ENCODE measurements at regions not wholly inside any gene's neighbourhood (a gene's known extent, or its start where the extent isn't known, plus 50 kb on each side); places are given as distances from the start of the nearest gene placed in this dataset.
"Not testable (repeated sequence)": the region's sequence is repeated elsewhere in the genome, so short reads cannot be mapped to it uniquely, and the experiment has no call there.

GRCh38 chr1:118511922-118512321, 326.9 kb upstream of the SPAG17 start:
- TF ChIP-seq EZH2phosphoT487 (IDR thresholded peaks at IDR 0.05; ENCODE audit: insufficient read depth, low read depth); EZH2 (IDR thresholded peaks at IDR 0.05; ENCODE audit: insufficient read depth, poor library complexity, severe bottlenecking): not testable (repeated sequence)

All from GM23248 (cell line).